ENCODE measurements at regions not wholly inside any gene's neighbourhood (a gene's known extent, or its start where the extent isn't known, plus 50 kb on each side); places are given as distances from the start of the nearest gene placed in this dataset.

DNA sequence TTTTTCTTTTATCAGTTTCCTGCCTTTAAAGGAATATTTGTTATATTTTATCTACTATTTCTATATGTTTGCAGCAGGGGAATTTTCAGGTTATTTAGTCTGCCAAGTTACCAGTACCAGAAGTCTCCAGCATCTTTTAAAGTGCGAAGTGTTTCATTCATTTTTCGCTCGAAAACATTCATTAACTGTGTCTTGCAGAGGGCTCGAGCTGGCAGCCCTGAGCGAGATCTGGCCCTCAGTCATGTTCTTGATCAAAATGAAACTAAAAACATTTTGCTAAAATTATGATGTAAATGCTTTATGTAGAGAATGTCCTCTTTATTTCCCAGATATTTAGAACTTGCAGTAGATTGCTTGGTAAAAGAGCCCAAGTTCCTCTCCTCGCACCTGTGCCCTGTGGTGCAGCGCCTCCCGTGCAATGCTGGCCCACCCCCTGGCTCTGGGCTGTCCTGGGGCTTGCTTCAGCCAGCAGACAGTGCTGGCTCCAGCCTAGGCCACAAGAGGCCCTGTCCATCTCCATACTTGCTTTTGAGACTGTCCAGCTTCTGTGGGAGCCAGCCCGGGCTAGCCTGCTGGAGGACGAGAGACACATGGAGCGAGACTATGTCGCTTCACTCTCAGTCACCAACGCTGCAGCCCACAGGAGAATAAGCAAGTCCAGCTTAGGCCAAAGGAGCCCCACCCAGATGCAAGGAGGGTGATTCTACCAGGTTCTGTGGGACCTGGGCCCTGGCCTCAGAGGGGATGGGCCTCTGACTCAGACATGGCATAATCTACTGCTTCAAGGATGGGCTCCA is 71.9 kb upstream of the PRR23E start:
- Histone ChIP-seq H3K18ac (ENCODE audit: insufficient read length, low read depth, low read length) (no peak overlapping the region), H2AK5ac (ENCODE audit: insufficient read length, low read length) (no peak overlapping the region), H3K4me1 (ENCODE audit: insufficient read depth, low read length) (0 out of 2 replicates have a peak, but pooled peaks cover 2% of the 10 kb centered on the region), H3K23me2 (ENCODE audit: insufficient read length, low read depth, low read length, poor library complexity, severe bottlenecking) (no peaks in the 10 kb centered on the region), H3K79me1 (ENCODE audit: insufficient read depth, low read depth, low read length, poor library complexity, severe bottlenecking) (no peaks in the 10 kb centered on the region), H4K20me1 (ENCODE audit: control insufficient read depth, insufficient read depth, insufficient read length) (no peaks in the 10 kb centered on the region), H4K5ac (ENCODE audit: insufficient read length, low read depth, low read length) (no peak overlapping the region), H3K4ac (ENCODE audit: low read depth, low read length) (no peak overlapping the region), H4K8ac (replicated peaks; ENCODE audit: insufficient read length, low read depth, low read length) (no peak overlapping the region), H3K79me2 (ENCODE audit: insufficient read depth, low read length) (no peaks in the 10 kb centered on the region), H3K9ac (ENCODE audit: extremely low read depth, insufficient read length, low read length) (no peak overlapping the region), H3K27ac (ENCODE audit: insufficient read length, low read depth, low read length) (no peak overlapping the region), H3K23ac (ENCODE audit: insufficient read length, low read depth, low read length) (no peak overlapping the region), H2BK15ac (ENCODE audit: low read depth, low read length) (no peak overlapping the region), H2AFZ (ENCODE audit: low read length) (no peak overlapping the region), H3K56ac (ENCODE audit: insufficient read length, low read depth, low read length) (no peak overlapping the region), H4K91ac (ENCODE audit: insufficient read length, low read depth, low read length) (no peak overlapping the region), H2BK120ac (ENCODE audit: low read depth, low read length, poor library complexity, severe bottlenecking) (no peak overlapping the region), H2BK5ac (ENCODE audit: insufficient read length, low read length) (no peak overlapping the region), H2BK12ac (ENCODE audit: insufficient read length, low read depth, low read length) (no peak overlapping the region), H3K27me3 (ENCODE audit: insufficient read depth, low read length) (no peaks in the 10 kb centered on the region; the same call in 1 of the 2 replicates), H2BK20ac (ENCODE audit: low read depth, low read length, poor library complexity, severe bottlenecking) (no peak overlapping the region), H3T11ph (ENCODE audit: low read length) (no peak overlapping the region), H3K4me2 (ENCODE audit: insufficient read depth, insufficient read length, low read length) (no peak overlapping the region), H3K9me3 (ENCODE audit: control insufficient read depth, low read depth, low read length) (no peaks in the 10 kb centered on the region), H3K14ac (ENCODE audit: insufficient read depth, low read length) (no peak overlapping the region)
- Mint-ChIP-seq H3K27me3 (ENCODE audit: low read depth) (peaks cover 8% of the 10 kb centered on the region), H3K36me3 (ENCODE audit: insufficient read depth in 1 of 3, low read depth in 3 of 3) (peaks cover 0 to 4% (median 0%) of the 10 kb centered on the region in 3 experiments; a peak in 1 of 7 replicates), H3K4me1 (peaks cover 33 to 39% of the 10 kb centered on the region in 2 experiments), H3K4me3 (no peak overlapping the region), H3K27ac (no peak overlapping the region), H3K9me3 (no peaks in the 10 kb centered on the region)
- whole genome bisulfite sequencing (ENCODE audit: extremely low coverage, insufficient read length, low lambda C conversion rate), result no CpG with 5 or more reads among the region's 13 CpGs
- TF ChIP-seq, protein P1, sequence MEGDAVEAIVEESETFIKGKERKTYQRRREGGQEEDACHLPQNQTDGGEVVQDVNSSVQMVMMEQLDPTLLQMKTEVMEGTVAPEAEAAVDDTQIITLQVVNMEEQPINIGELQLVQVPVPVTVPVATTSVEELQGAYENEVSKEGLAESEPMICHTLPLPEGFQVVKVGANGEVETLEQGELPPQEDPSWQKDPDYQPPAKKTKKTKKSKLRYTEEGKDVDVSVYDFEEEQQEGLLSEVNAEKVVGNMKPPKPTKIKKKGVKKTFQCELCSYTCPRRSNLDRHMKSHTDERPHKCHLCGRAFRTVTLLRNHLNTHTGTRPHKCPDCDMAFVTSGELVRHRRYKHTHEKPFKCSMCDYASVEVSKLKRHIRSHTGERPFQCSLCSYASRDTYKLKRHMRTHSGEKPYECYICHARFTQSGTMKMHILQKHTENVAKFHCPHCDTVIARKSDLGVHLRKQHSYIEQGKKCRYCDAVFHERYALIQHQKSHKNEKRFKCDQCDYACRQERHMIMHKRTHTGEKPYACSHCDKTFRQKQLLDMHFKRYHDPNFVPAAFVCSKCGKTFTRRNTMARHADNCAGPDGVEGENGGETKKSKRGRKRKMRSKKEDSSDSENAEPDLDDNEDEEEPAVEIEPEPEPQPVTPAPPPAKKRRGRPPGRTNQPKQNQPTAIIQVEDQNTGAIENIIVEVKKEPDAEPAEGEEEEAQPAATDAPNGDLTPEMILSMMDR (conservative IDR thresholded peaks at IDR 0.05), result no peak
- DNase-seq, result no peak

Data from H9 (cell line).